Panc1 (cell line): ENCODE measurements at regions not wholly inside any gene's neighbourhood (a gene's known extent, or its start where the extent isn't known, plus 50 kb on each side); places are given as distances from the start of the nearest gene placed in this dataset.

ENCODE experiments used
- ATAC-seq: fragments of 200-7000 bp; cut with Tn5 transposase; 2 replicates; pipeline ENCODE4 v1.9.1; 2020; ENCODE audit warnings: mild to moderate bottlenecking, moderate library complexity
- BruUV-seq: library from RNA; stranded (reverse); fragments of 400-500 nt; replicated peaks from 2 replicates; lab custom pipeline; 2021; lab: Mats Ljungman, UMichigan
- CTCF ChIA-PET: fragments of 300-600 bp; sonication (Branson Sonifier 250); formaldehyde crosslinking; loops from one replicate; lab custom pipeline; 2022; ENCODE audit warnings: antibody characterized with exemption; lab: Charles Lee
- POLR2A ChIA-PET: fragments of 300-600 bp; sonication (Branson Sonifier 250); formaldehyde crosslinking; loops from one replicate; lab custom pipeline; 2022; ENCODE audit warnings: antibody characterized with exemption; lab: Charles Lee
- DNase-seq: peaks from one replicate; pipeline ENCODE4 v3.0.0-alpha.2; 2010; ENCODE audit warnings: low read depth, low spot score
- H3K27ac ChIP-seq: 2 replicates; pipeline ENCODE4 v1.5.1; 2011; ENCODE audit warnings: mild to moderate bottlenecking, low read length, inconsistent platforms
- H3K27me3 ChIP-seq: fragments of 200-500 bp; sonication (Bioruptor generic); 2 replicates; pipeline ENCODE4 v1.6.0; 2014; ENCODE audit warnings: low read length, inconsistent platforms; ENCODE audit not compliant: control insufficient read depth, insufficient read depth
- H3K36me3 ChIP-seq: fragments of 200-500 bp; sonication (Bioruptor generic); 2 replicates; pipeline ENCODE4 v1.5.1; 2014; ENCODE audit warnings: inconsistent platforms, mild to moderate bottlenecking, low read length, moderate library complexity; ENCODE audit not compliant: control insufficient read depth, insufficient read depth
- H3K4me1 ChIP-seq: 2 replicates; pipeline ENCODE4 v1.5.1; 2011; ENCODE audit warnings: inconsistent platforms, mild to moderate bottlenecking, low read length, moderate library complexity; ENCODE audit not compliant: control insufficient read depth, insufficient read depth
- H3K4me3 ChIP-seq, 2 experiments: 2 replicates each; pipeline ENCODE4 v1.5.1; 2011 to 2012; ENCODE audit warnings: low read depth in 2 of 2, low read length in 2 of 2, mild to moderate bottlenecking in 2 of 2, inconsistent platforms in 1 of 2, moderate library complexity in 1 of 2
- H3K9me3 ChIP-seq: fragments of 200-500 bp; sonication (Bioruptor generic); 2 replicates; pipeline ENCODE4 v1.5.1; 2014; ENCODE audit warnings: low read depth, mild to moderate bottlenecking, inconsistent platforms, low read length, moderate library complexity; ENCODE audit not compliant: control insufficient read depth, insufficient read depth
- CTCF ChIP-seq: fragments of 450-650 bp; IDR thresholded peaks from 2 replicates; pipeline ENCODE4 v1.5.1; 2017; ENCODE audit warnings: mild to moderate bottlenecking
- POLR2AphosphoS5 ChIP-seq: IDR thresholded peaks from 2 replicates; pipeline ENCODE4 v1.6.1; 2012; ENCODE audit warnings: mild to moderate bottlenecking, low read depth, low read length, moderate library complexity
- REST ChIP-seq, 2 experiments: IDR thresholded peaks; 2 replicates each; pipeline ENCODE4 v1.6.1; 2011 to 2012; ENCODE audit warnings: low read depth in 2 of 2, control low read depth in 1 of 2, low read length in 1 of 2, mild to moderate bottlenecking in 1 of 2, moderate library complexity in 1 of 2; ENCODE audit not compliant: insufficient read depth in 1 of 2
- SIN3A ChIP-seq: IDR thresholded peaks from 2 replicates; pipeline ENCODE4 v1.6.1; 2012; ENCODE audit warnings: low read depth, mild to moderate bottlenecking, low read length, moderate library complexity, borderline replicate concordance; ENCODE audit not compliant: insufficient read depth
- TCF7L2 ChIP-seq: IDR thresholded peaks from 2 replicates; pipeline ENCODE4 v1.6.1; 2011; ENCODE audit warnings: mild to moderate bottlenecking, low read depth, low read length, inconsistent platforms
- in situ Hi-C: cut with HindIII; loops from 2 replicates; pipeline ENCODE4 v1.10.0; 2016; ENCODE audit warnings: low sequenced_read_pairs, low pct_unique_long_range_greater_than_20kb
- intact Hi-C: fragments of 100-400 bp; cut with micrococcal nuclease; formaldehyde crosslinking; loops from one replicate; pipeline ENCODE4 v1.10.0; 2022; ENCODE audit not compliant: unreplicated experiment

- Histone ChIP-seq H3K36me3 (no peaks in the 10 kb centered on the region), H3K4me3 (no peak overlapping the region), H3K4me1 (no peaks in the 10 kb centered on the region), H3K9me3 (no peaks in the 10 kb centered on the region), H3K27ac (no peak overlapping the region), H3K27me3 (no peaks in the 10 kb centered on the region)
- CTCF ChIA-PET: no interaction called here
- DNase-seq (no peak), ATAC-seq (peak; percentile 63; the same call in 1 of the 2 replicates)
- in situ Hi-C loops: no loop called here
- intact Hi-C loops: loop anchor here (10.0 kb wide), 1 partner anchor 70 kb away; no protein-coding TSS in a partner anchor
- TF ChIP-seq REST (IDR thresholded peaks at IDR 0.05; ENCODE audit: insufficient read depth in 1 of 2, low read depth in 2 of 2, low read length in 1 of 2) (no peak), TCF7L2 (no peak), POLR2AphosphoS5 (no peak), CTCF (no peak), SIN3A (no peak)
- POLR2A ChIA-PET: interaction anchor here (0.6 kb wide), 1 partner anchor 12 kb away, joined by 4 read pairs; no protein-coding TSS in a partner anchor
- BruUV-seq: no TSS peak
Measured at GRCh38 chr12:47014474-47014873, 64.9 kb upstream of the PCED1B start.

GRCh38 chr12:47015381-47015780 is 64.0 kb upstream of the PCED1B start:
- Histone ChIP-seq H3K27me3 (no peaks in the 10 kb centered on the region), H3K36me3 (no peaks in the 10 kb centered on the region), H3K4me1 (no peaks in the 10 kb centered on the region), H3K9me3 (no peaks in the 10 kb centered on the region), H3K4me3 (no peak overlapping the region), H3K27ac (no peak overlapping the region)
- in situ Hi-C loops (no loop called here), intact Hi-C loops (loop anchor here (10.0 kb wide), 1 partner anchor 71 kb away; no protein-coding TSS in a partner anchor)
- ATAC-seq (no peak), DNase-seq (no peak)
- no TSS peak for BruUV-seq
- CTCF ChIA-PET: no interaction called here
- POLR2A ChIA-PET: no interaction called here
- TF ChIP-seq TCF7L2 (no peak), REST (IDR thresholded peaks at IDR 0.05; ENCODE audit: insufficient read depth in 1 of 2, low read depth in 2 of 2, low read length in 1 of 2) (no peak), POLR2AphosphoS5 (no peak), CTCF (no peak), SIN3A (no peak)
